MM.1S (cell line): ENCODE measurements at regions not wholly inside any gene's neighbourhood (a gene's known extent, or its start where the extent isn't known, plus 50 kb on each side); places are given as distances from the start of the nearest gene placed in this dataset.

Source experiments
- CTCF ChIP-seq: fragments of 300-600 bp; sonication (generic); IDR thresholded peaks from 2 replicates; pipeline ENCODE4 v1.5.1; 2016; ENCODE audit warnings: antibody characterized with exemption, low read length, mixed read lengths
- EZH2 ChIP-seq: fragments of 300-600 bp; sonication (generic); optimal IDR thresholded peaks from 2 replicates; pipeline ENCODE3; 2017; ENCODE audit warnings: low read depth, mild to moderate bottlenecking, antibody characterized with exemption, low read length, mixed read lengths

- TF ChIP-seq CTCF (no peak), EZH2 (no peak)
Observed at GRCh38 chr10:120966657-120967045, 115.5 kb downstream of the WDR11 start.
